HK-2 (cell line): ENCODE measurements at regions not wholly inside any gene's neighbourhood (a gene's known extent, or its start where the extent isn't known, plus 50 kb on each side); places are given as distances from the start of the nearest gene placed in this dataset.

Experiments
- DNase-seq: peaks from one replicate; pipeline ENCODE4 v3.0.0-alpha.2; 2018; ENCODE audit not compliant: unreplicated experiment

GRCh38 chr6:139853302-139853992, 479.0 kb upstream of the CITED2 start:
- peak; percentile 54 for DNase-seq

GRCh38 chr6:139852488-139853140, 478.2 kb upstream of the CITED2 start:
- DNase-seq, result peak; percentile 16

- no peak for DNase-seq
Measured at GRCh38 chr6:139852067-139852466, 477.6 kb upstream of the CITED2 start.

- DNase-seq, result no peak
Measured at GRCh38 chr6:139851206-139851605, 476.8 kb upstream of the CITED2 start.

- DNase-seq, result no peak
Measured at GRCh38 chr6:139850512-139850911, 476.1 kb upstream of the CITED2 start.

GRCh38 chr6:139847457-139847813, 473.0 kb upstream of the CITED2 start:
- DNase-seq, result no peak

- DNase-seq, result no peak
Measured at GRCh38 chr6:139846538-139847456, 472.3 kb upstream of the CITED2 start.

GRCh38 chr6:139844907-139845306, 470.5 kb upstream of the CITED2 start:
- no peak for DNase-seq

GRCh38 chr6:139841794-139842215, 467.4 kb upstream of the CITED2 start:
- no peak for DNase-seq

- DNase-seq, result no peak
Measured at GRCh38 chr6:139839506-139840156, 465.2 kb upstream of the CITED2 start.

- no peak for DNase-seq
Measured at GRCh38 chr6:139834232-139834631, 459.8 kb upstream of the CITED2 start.

GRCh38 chr6:139833592-139833991, 459.1 kb upstream of the CITED2 start:
- no peak for DNase-seq

GRCh38 chr6:139832493-139833305, 458.3 kb upstream of the CITED2 start:
- DNase-seq, result no peak

- no peak for DNase-seq
Measured at GRCh38 chr6:139829576-139829975, 455.1 kb upstream of the CITED2 start.

GRCh38 chr6:139828751-139829519, 454.5 kb upstream of the CITED2 start:
- DNase-seq, result no peak

GRCh38 chr6:139825935-139826374, 451.5 kb upstream of the CITED2 start:
- no peak for DNase-seq

- no peak for DNase-seq
Measured at GRCh38 chr6:139824864-139825263, 450.4 kb upstream of the CITED2 start.

- no peak for DNase-seq
Measured at GRCh38 chr6:139823808-139824126, 449.3 kb upstream of the CITED2 start.

GRCh38 chr6:139823099-139823807, 448.8 kb upstream of the CITED2 start:
- no peak for DNase-seq

GRCh38 chr6:139821676-139822223, 447.3 kb upstream of the CITED2 start:
- no peak for DNase-seq
